SK-N-SH treated with all-trans-retinoic acid at 6 μM for 48 hours (cell line): ENCODE measurements at regions not wholly inside any gene's neighbourhood (a gene's known extent, or its start where the extent isn't known, plus 50 kb on each side); places are given as distances from the start of the nearest gene placed in this dataset.

ENCODE experiments used
- ATAC-seq: fragments of 200-7000 bp; cut with Tn5 transposase; 3 replicates; pipeline ENCODE4 v1.9.1; 2020; ENCODE audit warnings: mild to moderate bottlenecking, moderate library complexity
- ARNTL ChIP-seq: fragments of 450-650 bp; formaldehyde crosslinking; IDR thresholded peaks from 2 replicates; pipeline ENCODE4 v1.5.0; 2020; ENCODE audit warnings: low read depth, mild to moderate bottlenecking, moderate library complexity, borderline replicate concordance
- BACH2 ChIP-seq: fragments of 250-450 bp; sonication (Bioruptor Pico); IDR thresholded peaks from 2 replicates; pipeline ENCODE4 v1.9.0; 2021; ENCODE audit warnings: mild to moderate bottlenecking, borderline replicate concordance
- CREB5 ChIP-seq: fragments of 250-450 bp; sonication (Bioruptor Pico); IDR thresholded peaks from 2 replicates; pipeline ENCODE4 v1.5.1; 2020; ENCODE audit warnings: low read depth, mild to moderate bottlenecking, moderate library complexity
- CSDC2 ChIP-seq: fragments of 250-450 bp; sonication (Bioruptor Pico); IDR thresholded peaks from 2 replicates; pipeline ENCODE4 v1.5.0; 2020; ENCODE audit warnings: mild to moderate bottlenecking, moderate library complexity
- CSRNP3 ChIP-seq: fragments of 250-450 bp; sonication (Bioruptor Pico); IDR thresholded peaks from 2 replicates; pipeline ENCODE4 v1.5.1; 2021; ENCODE audit warnings: mild to moderate bottlenecking, moderate library complexity
- ESRRG ChIP-seq: fragments of 250-450 bp; sonication (Bioruptor Pico); IDR thresholded peaks from 2 replicates; pipeline ENCODE4 v1.6.1; 2021; ENCODE audit warnings: mild to moderate bottlenecking
- GLIS3 ChIP-seq: fragments of 250-450 bp; sonication (Bioruptor Pico); IDR thresholded peaks from 2 replicates; pipeline ENCODE4 v1.5.0; 2020; ENCODE audit warnings: mild to moderate bottlenecking, moderate library complexity
- ISL1 ChIP-seq: fragments of 250-450 bp; sonication (Bioruptor Pico); IDR thresholded peaks from 2 replicates; pipeline ENCODE4 v2.1.2; 2022; ENCODE audit warnings: mild to moderate bottlenecking, moderate library complexity
- OSR1 ChIP-seq: fragments of 250-450 bp; sonication (Bioruptor Pico); IDR thresholded peaks from 2 replicates; pipeline ENCODE4 v1.8.0; 2022; ENCODE audit warnings: moderate library complexity, mild to moderate bottlenecking, inconsistent platforms
- PATZ1 ChIP-seq: fragments of 250-450 bp; sonication (Bioruptor Pico); IDR thresholded peaks from 2 replicates; pipeline ENCODE4 v1.8.0; 2020; ENCODE audit warnings: mild to moderate bottlenecking, moderate library complexity, borderline replicate concordance
- POU6F1 ChIP-seq: fragments of 250-450 bp; sonication (Bioruptor Pico); IDR thresholded peaks from 2 replicates; pipeline ENCODE4 v1.8.0; 2021; ENCODE audit warnings: low read depth, mild to moderate bottlenecking, moderate library complexity, borderline replicate concordance
- PPARA ChIP-seq: fragments of 250-450 bp; sonication (Bioruptor Pico); IDR thresholded peaks from 2 replicates; pipeline ENCODE4 v1.5.0; 2020; ENCODE audit warnings: mild to moderate bottlenecking, borderline replicate concordance
- RARB ChIP-seq: fragments of 250-450 bp; sonication (Bioruptor Pico); IDR thresholded peaks from 2 replicates; pipeline ENCODE4 v1.8.0; 2021; ENCODE audit warnings: mild to moderate bottlenecking, moderate library complexity
- SNAI2 ChIP-seq: fragments of 250-450 bp; sonication (Bioruptor Pico); IDR thresholded peaks from 2 replicates; pipeline ENCODE4 v1.5.0; 2020; ENCODE audit warnings: mild to moderate bottlenecking, moderate library complexity
- TCF4 ChIP-seq: fragments of 250-450 bp; sonication (Bioruptor Pico); IDR thresholded peaks from 2 replicates; pipeline ENCODE4 v1.8.0; 2021; ENCODE audit warnings: mild to moderate bottlenecking, moderate library complexity, borderline replicate concordance
- TOX ChIP-seq: fragments of 250-450 bp; sonication (Bioruptor Pico); IDR thresholded peaks from 2 replicates; pipeline ENCODE4 v1.8.0; 2021; ENCODE audit warnings: mild to moderate bottlenecking, moderate library complexity, borderline replicate concordance
- TSHZ2 ChIP-seq: fragments of 250-450 bp; sonication (Bioruptor Pico); IDR thresholded peaks from 2 replicates; pipeline ENCODE4 v1.5.0; 2020; ENCODE audit warnings: mild to moderate bottlenecking, moderate library complexity
- ZC3H10 ChIP-seq: fragments of 250-450 bp; sonication (Bioruptor Pico); IDR thresholded peaks from 2 replicates; pipeline ENCODE4 v1.5.1; 2021; ENCODE audit warnings: mild to moderate bottlenecking, moderate library complexity
- ZFP3 ChIP-seq: fragments of 250-450 bp; sonication (Bioruptor Pico); IDR thresholded peaks from 2 replicates; pipeline ENCODE4 v1.5.0; 2020; ENCODE audit warnings: mild to moderate bottlenecking, moderate library complexity
- ZFP30 ChIP-seq: fragments of 450-650 bp; formaldehyde crosslinking; IDR thresholded peaks from 2 replicates; pipeline ENCODE4 v1.5.0; 2022; ENCODE audit warnings: mild to moderate bottlenecking, moderate library complexity
- ZNF565 ChIP-seq: fragments of 450-650 bp; formaldehyde crosslinking; conservative IDR thresholded peaks from 2 replicates; pipeline ENCODE4 v1.5.0; 2020; ENCODE audit warnings: low read depth, mild to moderate bottlenecking, moderate library complexity
- ZNF70 ChIP-seq: fragments of 450-650 bp; formaldehyde crosslinking; IDR thresholded peaks from 2 replicates; pipeline ENCODE4 v1.5.0; 2020; ENCODE audit warnings: mild to moderate bottlenecking, moderate library complexity
- ZNF8 ChIP-seq: fragments of 450-650 bp; formaldehyde crosslinking; IDR thresholded peaks from 2 replicates; pipeline ENCODE4 v1.5.0; 2020; ENCODE audit warnings: mild to moderate bottlenecking, moderate library complexity

- no peak for TF ChIP-seq ARNTL (CRISPR knock-in tag)
- no peak for TF ChIP-seq RARB
Measured at GRCh38 chr4:182140547-182140946, 102.7 kb upstream of the TENM3 start (continued).

GRCh38 chr4:182141061-182141460 lies 102.1 kb upstream of the TENM3 start:
- no peak for TF ChIP-seq ZNF565 (CRISPR knock-in tag)
- TF ChIP-seq ESRRG (CRISPR knock-in tag): no peak
- no peak for TF ChIP-seq TCF4 (CRISPR knock-in tag)
- no peak for TF ChIP-seq PPARA (CRISPR knock-in tag)
- TF ChIP-seq TOX (CRISPR knock-in tag): no peak
- TF ChIP-seq ZNF8 (CRISPR knock-in tag): no peak
- no peak for TF ChIP-seq BACH2 (CRISPR knock-in tag)
- no peak for TF ChIP-seq ZC3H10 (CRISPR knock-in tag)
- no peak for TF ChIP-seq POU6F1 (CRISPR knock-in tag)
- no peak for TF ChIP-seq CSDC2 (CRISPR knock-in tag)
- no peak for TF ChIP-seq ZFP30 (CRISPR knock-in tag)
- TF ChIP-seq ZNF70 (CRISPR knock-in tag): no peak
- no peak for TF ChIP-seq TSHZ2 (CRISPR knock-in tag)
- no peak for TF ChIP-seq ISL1 (CRISPR knock-in tag)
- TF ChIP-seq SNAI2 (CRISPR knock-in tag): no peak
- no peak for TF ChIP-seq RARB
- no peak for TF ChIP-seq CSRNP3 (CRISPR knock-in tag)
- no peak for TF ChIP-seq ZFP3 (CRISPR knock-in tag)
- TF ChIP-seq CREB5 (CRISPR knock-in tag): no peak

GRCh38 chr4:182142176-182143085 lies 100.8 kb upstream of the TENM3 start:
- TF ChIP-seq ZNF565 (CRISPR knock-in tag) (no peak), PPARA (CRISPR knock-in tag) (no peak), CSDC2 (CRISPR knock-in tag) (no peak), ZC3H10 (CRISPR knock-in tag) (no peak), GLIS3 (CRISPR knock-in tag) (no peak), CSRNP3 (CRISPR knock-in tag) (no peak), PATZ1 (CRISPR knock-in tag) (no peak), OSR1 (CRISPR knock-in tag) (no peak), TSHZ2 (CRISPR knock-in tag) (no peak), ZFP30 (CRISPR knock-in tag) (no peak), ESRRG (CRISPR knock-in tag) (no peak), ZNF8 (CRISPR knock-in tag) (no peak), TOX (CRISPR knock-in tag) (no peak), RARB (no peak)
- no peak for ATAC-seq

More at GRCh38 chr4:182141061-182141460, 102.1 kb upstream of the TENM3 start:
- ATAC-seq: no peak
